ENCODE measurements at regions not wholly inside any gene's neighbourhood (a gene's known extent, or its start where the extent isn't known, plus 50 kb on each side); places are given as distances from the start of the nearest gene placed in this dataset.

DNA sequence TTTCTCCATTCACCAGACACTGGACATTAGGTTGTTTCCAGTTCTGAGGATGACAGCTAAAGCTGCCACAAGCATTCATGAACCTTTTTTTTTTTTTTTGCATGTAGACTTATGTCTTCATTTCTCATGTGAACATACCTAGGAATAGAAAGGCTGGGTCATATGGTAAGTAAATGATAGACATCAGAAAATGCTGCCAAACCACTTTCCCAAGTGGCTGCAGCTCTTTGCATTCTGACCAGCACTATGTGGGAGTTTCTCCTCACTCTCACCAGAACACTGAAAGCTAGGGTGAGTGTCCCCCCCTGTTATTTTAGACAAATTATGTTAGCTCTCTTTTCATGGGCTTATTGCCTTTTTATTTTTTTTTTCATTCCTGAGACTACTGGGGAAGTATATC is 197.5 kb downstream of the OTOR start:
- no peak for DNase-seq (ENCODE audit: low read depth)

DNA sequence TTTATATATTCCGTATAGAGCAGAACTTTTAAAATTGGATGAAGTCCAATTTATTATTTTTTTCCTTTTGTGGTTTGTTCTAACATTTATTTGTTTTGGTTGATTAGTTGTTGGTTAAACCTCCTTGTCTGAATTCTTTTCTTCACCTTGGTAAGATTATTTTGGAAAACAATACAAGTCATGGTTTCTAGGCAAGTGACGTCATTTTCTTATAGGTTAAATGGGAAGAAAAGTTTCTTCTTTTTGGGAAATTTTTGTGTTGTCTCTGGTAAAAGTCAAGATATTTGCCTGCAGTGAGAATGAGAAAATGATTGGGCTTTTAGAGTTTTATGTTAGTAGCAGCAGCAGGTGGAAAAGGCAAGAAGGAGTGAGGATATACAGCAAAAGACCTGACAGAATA is 197.9 kb downstream of the OTOR start:
- no peak for DNase-seq (ENCODE audit: low read depth)

GRCh38 chr20:16947479-16947878 is 199.3 kb downstream of the OTOR start:
- DNase-seq (ENCODE audit: low read depth): no peak

GRCh38 chr20:16951876-16952275 is 203.7 kb downstream of the OTOR start:
- DNase-seq (ENCODE audit: low read depth): no peak

DNA sequence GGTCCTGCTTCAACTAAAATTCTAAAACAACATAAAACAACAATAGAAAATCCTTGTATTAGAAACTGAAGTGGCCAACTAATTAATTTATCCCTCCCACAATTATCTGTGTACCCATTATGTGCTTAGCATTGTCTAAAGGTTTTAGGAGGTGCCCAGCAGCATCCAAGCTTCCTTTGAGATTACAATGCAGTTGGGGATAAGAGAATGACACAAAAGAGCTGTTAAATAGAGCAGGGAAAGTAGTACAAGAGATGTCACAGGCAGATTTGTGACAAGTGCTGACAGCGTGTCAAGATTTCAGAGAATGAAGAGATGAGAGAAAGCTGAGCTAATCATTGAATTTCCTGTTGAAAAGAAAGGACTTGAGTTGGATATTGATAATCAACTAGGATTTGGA is 204.8 kb downstream of the OTOR start:
- DNase-seq (ENCODE audit: low read depth): no peak

DNA sequence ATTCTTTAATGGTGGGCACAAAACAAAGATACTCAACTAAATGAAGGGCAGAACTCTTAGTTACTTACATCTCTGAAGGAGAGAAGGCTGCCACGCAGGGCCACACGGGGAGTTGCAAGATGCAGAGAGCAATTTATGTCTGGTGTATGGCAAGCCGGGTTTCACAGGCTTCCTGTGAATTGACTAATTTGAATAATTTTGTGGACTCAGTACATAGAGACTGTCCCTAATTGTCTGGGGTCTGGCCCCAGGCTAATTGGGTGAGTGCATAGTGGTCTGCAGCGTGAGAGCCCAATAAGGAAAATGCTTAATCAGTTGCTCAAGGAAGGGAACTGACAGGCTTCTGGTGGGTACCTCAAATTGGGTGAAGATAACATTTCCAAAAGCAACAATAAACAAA is 205.7 kb downstream of the OTOR start:
- no peak for DNase-seq (ENCODE audit: low read depth)

GRCh38 chr20:16955462-16955861 is 207.3 kb downstream of the OTOR start:
- no peak for DNase-seq (ENCODE audit: low read depth)

- no peak for DNase-seq (ENCODE audit: low read depth)
These were observed 207.8 kb downstream of the OTOR start for GRCh38 chr20:16955971-16956370.

DNA sequence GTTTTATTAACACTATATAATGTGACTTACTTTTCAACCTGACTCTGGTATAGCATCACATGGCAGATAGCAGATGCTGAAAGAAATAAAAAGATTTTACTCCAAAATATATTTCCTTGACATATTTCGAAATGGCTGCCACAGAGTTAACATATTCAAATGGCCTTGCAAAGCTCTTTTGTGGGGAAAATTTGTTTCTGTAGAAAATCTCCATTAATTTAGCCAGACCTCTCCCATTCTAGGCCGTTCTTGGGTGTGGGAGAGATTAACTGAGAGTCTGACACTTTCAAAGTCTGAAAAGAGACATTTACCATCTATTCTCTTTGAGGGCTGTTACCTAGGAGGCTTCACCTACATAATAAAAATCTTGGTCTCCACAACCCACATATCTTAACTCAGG is 217.2 kb downstream of the OTOR start:
- no peak for DNase-seq (ENCODE audit: low read depth)

DNA sequence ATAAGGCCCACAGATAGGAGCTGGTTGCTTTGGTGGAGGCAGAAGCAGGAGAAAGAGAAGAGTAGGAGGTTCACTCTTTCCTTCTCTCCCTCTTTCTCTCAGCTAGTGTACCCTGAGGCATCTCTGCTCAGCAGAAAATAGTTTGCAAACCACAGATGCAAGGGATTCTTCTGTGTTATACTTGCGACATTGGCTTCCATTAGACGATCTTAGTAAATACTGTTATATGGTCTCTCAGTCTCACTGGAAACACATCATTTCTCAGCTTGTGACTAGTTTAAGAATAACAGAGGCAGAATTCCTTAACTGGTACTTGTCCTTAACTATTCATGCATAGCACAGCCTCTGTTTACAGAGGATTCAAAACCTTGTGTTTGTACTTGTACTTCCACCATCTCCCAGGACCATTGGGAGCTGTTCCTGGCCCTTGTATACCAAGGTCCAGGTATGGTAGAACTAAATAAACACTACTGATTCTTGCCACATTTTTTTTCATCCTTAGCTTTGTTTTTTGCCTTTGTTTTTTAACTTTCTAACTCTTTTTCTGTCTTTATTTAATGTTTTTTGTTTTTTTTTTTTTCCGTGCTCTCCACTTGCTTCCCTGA is 218.2 kb downstream of the OTOR start:
- no peak for DNase-seq (ENCODE audit: low read depth)

DNA sequence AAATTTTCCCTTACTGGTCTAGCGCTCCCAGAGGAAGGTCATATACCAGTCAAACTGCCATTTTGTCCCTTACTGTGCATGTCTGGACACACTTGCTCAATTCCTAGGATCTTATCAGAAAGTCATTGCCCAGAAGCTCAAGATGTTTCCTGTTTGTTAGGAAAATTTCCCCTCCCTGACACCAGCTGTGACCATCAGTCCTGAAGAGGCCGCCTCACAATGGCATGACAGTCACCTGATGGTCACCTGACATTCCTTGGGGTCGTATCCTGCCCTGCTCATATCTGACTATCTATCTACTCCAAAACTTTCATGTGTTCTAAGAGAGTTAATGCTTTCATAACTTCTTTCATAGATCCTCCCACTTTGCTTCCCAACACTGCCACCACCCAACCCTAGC is 219.9 kb downstream of the OTOR start:
- DNase-seq (ENCODE audit: low read depth): no peak

- no peak for DNase-seq (ENCODE audit: low read depth)
These were observed 222.6 kb downstream of the OTOR start for GRCh38 chr20:16970776-16971175.

GRCh38 chr20:16974080-16974854 is 226.1 kb downstream of the OTOR start:
- DNase-seq (ENCODE audit: low read depth): no peak

- no peak for DNase-seq (ENCODE audit: low read depth)
These were observed 226.7 kb downstream of the OTOR start for GRCh38 chr20:16974855-16975162.

GRCh38 chr20:16975682-16976081 is 227.5 kb downstream of the OTOR start:
- DNase-seq (ENCODE audit: low read depth): no peak

DNA sequence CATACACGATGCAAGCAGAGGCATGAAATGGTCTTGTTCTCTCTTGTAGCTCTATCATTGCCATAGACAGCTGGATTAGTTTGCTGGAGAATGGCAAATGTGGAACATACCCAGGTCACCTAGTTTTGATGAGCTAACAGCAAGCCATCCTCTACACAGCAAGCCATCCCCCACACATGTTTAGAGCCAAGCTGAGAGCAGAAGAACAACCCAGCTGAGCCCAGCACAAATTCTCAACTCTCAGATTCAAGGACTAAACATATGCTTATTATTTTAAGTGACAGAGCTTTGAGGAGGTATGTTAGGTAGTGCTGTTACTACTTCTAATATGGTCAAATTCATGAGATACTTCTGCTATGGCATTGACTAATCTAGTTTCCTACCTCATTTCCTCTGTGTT is 230.3 kb downstream of the OTOR start:
- DNase-seq (ENCODE audit: low read depth): no peak

DNA sequence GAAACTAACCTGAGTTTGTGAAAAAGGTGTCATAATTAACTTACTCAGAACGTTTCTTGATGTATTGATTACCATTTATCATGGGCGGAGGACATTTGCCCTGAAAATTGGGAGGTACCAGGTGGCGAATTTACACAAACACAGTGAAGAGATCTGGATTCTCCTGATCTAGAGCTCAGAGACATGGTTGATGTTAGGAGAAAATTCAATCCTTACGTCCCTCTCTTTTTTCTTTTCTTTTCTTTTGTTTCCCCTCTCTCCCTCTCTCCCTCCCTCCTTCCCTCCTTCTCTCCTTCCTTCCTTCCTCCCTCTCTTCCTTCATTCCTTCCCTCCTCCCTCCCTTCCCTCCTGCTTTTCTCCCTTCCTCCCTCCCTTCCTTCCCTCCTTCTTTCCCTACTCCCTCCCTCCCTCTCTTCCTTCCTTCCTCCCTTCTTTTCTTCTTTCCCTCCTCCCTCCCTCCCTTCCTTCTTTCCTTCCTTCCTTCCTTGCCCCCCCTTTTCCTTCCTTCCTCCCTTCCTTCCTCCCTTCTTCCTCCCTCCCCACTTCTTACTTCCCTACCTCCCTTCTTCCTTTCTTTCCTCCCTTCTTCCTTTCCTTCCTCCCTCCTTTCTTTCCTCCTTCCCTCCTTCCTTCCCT is 234.1 kb downstream of the OTOR start:
- DNase-seq (ENCODE audit: low read depth): no peak

DNA sequence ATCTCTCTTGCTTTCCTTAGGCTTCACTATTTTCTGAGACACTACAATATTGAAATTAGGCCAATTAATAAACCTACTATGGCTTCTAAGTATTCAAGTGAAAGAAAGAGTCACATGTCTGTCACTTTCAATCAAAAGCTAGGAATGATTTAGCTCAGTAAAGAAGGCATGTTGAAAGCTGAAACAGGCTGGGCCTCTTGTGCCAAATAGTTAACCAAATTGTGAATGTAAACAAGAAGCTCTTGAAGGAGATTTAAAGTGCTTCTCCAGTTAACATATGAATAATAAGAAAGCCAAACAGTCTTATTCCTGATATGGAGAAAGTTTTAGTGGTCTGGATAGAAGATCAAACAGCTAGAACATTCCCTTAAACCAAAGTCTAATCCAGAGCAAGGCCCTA is 236.3 kb downstream of the OTOR start:
- no peak for DNase-seq (ENCODE audit: low read depth)

- DNase-seq (ENCODE audit: low read depth): peak; percentile 36
These were observed 223.5 kb upstream of the PCSK2 start for GRCh38 chr20:17003170-17003870.

DNA sequence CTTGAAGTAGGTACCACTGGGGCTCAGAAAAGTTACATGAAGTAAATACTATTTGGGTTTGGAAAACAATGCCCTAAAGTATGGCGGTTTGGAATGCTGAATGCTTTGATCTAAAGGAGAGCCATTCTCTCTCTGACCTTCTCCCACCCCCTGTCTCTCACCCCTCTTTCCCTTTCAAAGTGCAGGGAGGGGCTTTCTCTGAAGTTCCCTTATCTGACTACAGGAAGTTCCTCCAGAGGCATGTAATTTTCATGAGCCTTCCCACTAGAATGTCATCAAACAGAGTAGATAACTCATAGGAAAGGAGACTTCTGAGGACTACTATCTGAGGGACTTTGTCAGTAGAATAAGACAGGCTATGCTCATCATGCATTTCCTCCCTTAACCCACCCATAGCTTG is 216.7 kb upstream of the PCSK2 start:
- peak; percentile 25 for DNase-seq (ENCODE audit: low read depth)

DNA sequence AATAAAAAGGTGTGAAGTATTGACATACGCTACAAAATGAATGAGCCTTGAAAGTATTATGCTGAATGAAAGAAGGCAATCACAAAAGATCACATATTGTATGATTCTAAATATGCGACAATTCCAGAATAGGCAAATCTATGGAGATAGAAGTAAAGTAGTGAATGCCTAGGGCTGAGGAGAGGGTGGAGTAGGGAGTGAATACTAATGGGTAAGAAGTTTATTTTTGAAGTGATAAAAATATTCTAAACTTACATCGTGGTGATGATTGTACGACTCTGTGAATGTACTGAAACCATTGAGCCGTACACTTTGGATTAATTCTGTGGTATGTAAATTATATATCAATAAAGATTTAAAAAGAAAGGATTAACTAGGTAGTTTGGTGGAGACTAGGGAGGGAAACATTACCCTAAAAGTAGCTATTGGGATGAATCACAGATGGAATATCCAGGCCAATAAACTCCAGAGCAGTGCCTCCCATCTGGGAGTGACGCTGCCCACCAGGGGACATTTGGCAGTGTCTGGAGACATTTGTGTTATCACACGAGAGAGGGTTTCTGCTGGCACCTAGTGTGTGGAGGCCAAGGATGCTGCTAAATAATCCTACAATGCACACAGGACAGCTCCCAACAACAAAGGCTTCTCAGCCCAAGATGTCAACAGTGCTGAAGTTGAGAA is 214.2 kb upstream of the PCSK2 start:
- no peak for DNase-seq (ENCODE audit: low read depth)

- DNase-seq (ENCODE audit: low read depth): no peak
These were observed 212.6 kb upstream of the PCSK2 start for GRCh38 chr20:17014217-17014616.
